PC-3 (cell line): ENCODE measurements at regions not wholly inside any gene's neighbourhood (a gene's known extent, or its start where the extent isn't known, plus 50 kb on each side); places are given as distances from the start of the nearest gene placed in this dataset.

Experiments used
- ATAC-seq: fragments of 200-7000 bp; cut with Tn5 transposase; 2 replicates; pipeline ENCODE4 v1.9.1; 2020; ENCODE audit warnings: mild to moderate bottlenecking, moderate library complexity
- BruUV-seq: library from RNA; stranded (reverse); fragments of 400-500 nt; replicated peaks from 2 replicates; lab custom pipeline; 2021; lab: Mats Ljungman, UMichigan
- CTCF ChIA-PET: fragments of 300-600 bp; sonication (Branson Sonifier 250); formaldehyde crosslinking; loops from one replicate; lab custom pipeline; 2022; ENCODE audit warnings: antibody characterized with exemption; lab: Charles Lee
- POLR2A ChIA-PET: fragments of 300-600 bp; sonication (Branson Sonifier 250); formaldehyde crosslinking; loops from one replicate; lab custom pipeline; 2022; ENCODE audit warnings: antibody characterized with exemption; ENCODE audit not compliant: unreplicated experiment; lab: Charles Lee
- DNase-seq: peaks from one replicate; pipeline ENCODE4 v3.0.0-alpha.2; 2015
- H2AFZ ChIP-seq: fragments of 300-600 bp; sonication (generic); 2 replicates; pipeline ENCODE4 v1.6.0; 2016; ENCODE audit warnings: antibody characterized with exemption, low read length
- H3F3A ChIP-seq: fragments of 300-600 bp; sonication (generic); one replicate; pipeline ENCODE4 v1.6.0; 2017; ENCODE audit warnings: antibody characterized with exemption, low read length, control low read depth, mild to moderate bottlenecking; ENCODE audit not compliant: unreplicated experiment
- H3K27ac ChIP-seq: fragments of 300-600 bp; sonication (generic); 2 replicates; pipeline ENCODE4 v1.5.1; 2016; ENCODE audit warnings: mild to moderate bottlenecking, low read length
- H3K27me3 ChIP-seq: fragments of 300-600 bp; sonication (generic); 2 replicates; pipeline ENCODE4 v1.6.1; 2016; ENCODE audit warnings: low read length, mixed read lengths
- H3K36me3 ChIP-seq: fragments of 300-600 bp; sonication (generic); 2 replicates; pipeline ENCODE4 v1.6.1; 2016; ENCODE audit warnings: low read depth, mixed run types, low read length, mixed read lengths
- H3K4me1 ChIP-seq: fragments of 300-600 bp; sonication (generic); 2 replicates; pipeline ENCODE4 v1.5.1; 2016; ENCODE audit warnings: low read length; ENCODE audit not compliant: insufficient read depth
- H3K4me2 ChIP-seq: fragments of 300-600 bp; sonication (generic); 2 replicates; pipeline ENCODE4 v1.6.0; 2016; ENCODE audit warnings: low read length
- H3K4me3 ChIP-seq: fragments of 300-600 bp; sonication (generic); 2 replicates; pipeline ENCODE4 v1.5.1; 2016; ENCODE audit warnings: mild to moderate bottlenecking, low read length, mixed read lengths
- H3K79me2 ChIP-seq: fragments of 300-600 bp; sonication (generic); 2 replicates; pipeline ENCODE4 v1.6.1; 2017; ENCODE audit warnings: low read length, mixed read lengths
- H3K9ac ChIP-seq: fragments of 300-600 bp; sonication (generic); 2 replicates; pipeline ENCODE4 v1.6.0; 2016; ENCODE audit warnings: mild to moderate bottlenecking, low read length
- H3K9me2 ChIP-seq: fragments of 300-600 bp; sonication (generic); replicated peaks from 2 replicates; pipeline ENCODE4 v1.6.1; 2016; ENCODE audit warnings: mixed run types, low read length, mixed read lengths
- H3K9me3 ChIP-seq: fragments of 300-600 bp; sonication (generic); 2 replicates; pipeline ENCODE4 v1.6.1; 2016; ENCODE audit warnings: low read length, mixed read lengths
- H4K20me1 ChIP-seq: fragments of 300-600 bp; sonication (generic); 2 replicates; pipeline ENCODE4 v1.6.1; 2016; ENCODE audit warnings: low read length, mixed read lengths
- EZH2 ChIP-seq: fragments of 300-600 bp; sonication (generic); IDR thresholded peaks from one replicate; pipeline ENCODE4 v1.6.1; 2017; ENCODE audit warnings: antibody characterized with exemption, mild to moderate bottlenecking, low read length; ENCODE audit not compliant: unreplicated experiment
- EZH2phosphoT487 ChIP-seq: fragments of 300-600 bp; sonication (generic); IDR thresholded peaks from 2 replicates; pipeline ENCODE4 v1.6.1; 2018; ENCODE audit warnings: mild to moderate bottlenecking, antibody characterized with exemption, low read length, borderline replicate concordance
- intact Hi-C: fragments of 100-400 bp; cut with micrococcal nuclease; formaldehyde crosslinking; loops from 2 replicates; pipeline ENCODE4 v1.9.0; 2023
- TF ChIP-seq, protein P1 (sequence below): fragments of 300-600 bp; sonication (generic); conservative IDR thresholded peaks from 2 replicates; pipeline ENCODE4 v1.5.1; 2017; ENCODE audit warnings: antibody characterized with exemption, low read depth, mild to moderate bottlenecking, low read length

DNA sequence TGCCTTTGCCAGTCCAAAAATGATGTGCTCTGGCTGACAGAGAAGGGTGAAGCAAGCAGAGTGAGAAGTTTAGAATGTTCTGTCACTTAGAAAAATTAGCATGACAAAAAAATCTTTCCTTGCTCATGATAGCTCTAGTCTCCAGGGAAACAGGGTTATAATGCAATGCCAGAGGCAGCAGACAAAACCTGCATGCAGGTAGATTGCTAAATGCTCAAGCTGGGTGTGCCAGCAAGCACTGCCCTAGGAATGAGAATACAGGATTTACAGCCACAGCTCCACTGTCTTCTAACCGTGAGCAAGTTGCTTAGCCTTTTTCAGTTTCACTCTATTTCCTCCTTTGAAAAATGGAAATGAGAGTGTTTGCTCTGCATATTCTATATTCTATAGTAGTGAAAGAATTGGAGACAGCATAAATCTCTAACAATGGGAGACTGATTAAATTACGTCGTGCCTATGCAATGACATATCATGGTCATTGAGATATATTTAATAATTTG is 516.6 kb upstream of the C16orf82 start:
- ATAC-seq (no peak), DNase-seq (no peak)
- no peak overlapping the region for H3K27ac ChIP-seq
- no peaks in the 10 kb centered on the region for H3K9me2 ChIP-seq
- no peak for TF ChIP-seq EZH2
- no peak for TF ChIP-seq EZH2phosphoT487
- TF ChIP-seq, protein P1, sequence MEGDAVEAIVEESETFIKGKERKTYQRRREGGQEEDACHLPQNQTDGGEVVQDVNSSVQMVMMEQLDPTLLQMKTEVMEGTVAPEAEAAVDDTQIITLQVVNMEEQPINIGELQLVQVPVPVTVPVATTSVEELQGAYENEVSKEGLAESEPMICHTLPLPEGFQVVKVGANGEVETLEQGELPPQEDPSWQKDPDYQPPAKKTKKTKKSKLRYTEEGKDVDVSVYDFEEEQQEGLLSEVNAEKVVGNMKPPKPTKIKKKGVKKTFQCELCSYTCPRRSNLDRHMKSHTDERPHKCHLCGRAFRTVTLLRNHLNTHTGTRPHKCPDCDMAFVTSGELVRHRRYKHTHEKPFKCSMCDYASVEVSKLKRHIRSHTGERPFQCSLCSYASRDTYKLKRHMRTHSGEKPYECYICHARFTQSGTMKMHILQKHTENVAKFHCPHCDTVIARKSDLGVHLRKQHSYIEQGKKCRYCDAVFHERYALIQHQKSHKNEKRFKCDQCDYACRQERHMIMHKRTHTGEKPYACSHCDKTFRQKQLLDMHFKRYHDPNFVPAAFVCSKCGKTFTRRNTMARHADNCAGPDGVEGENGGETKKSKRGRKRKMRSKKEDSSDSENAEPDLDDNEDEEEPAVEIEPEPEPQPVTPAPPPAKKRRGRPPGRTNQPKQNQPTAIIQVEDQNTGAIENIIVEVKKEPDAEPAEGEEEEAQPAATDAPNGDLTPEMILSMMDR: no peak
- CTCF ChIA-PET: no interaction called here
- no peaks in the 10 kb centered on the region for H4K20me1 ChIP-seq
- no peak overlapping the region for H3K9ac ChIP-seq
- POLR2A ChIA-PET: no interaction called here
- intact Hi-C loops: no loop called here
- no peaks in the 10 kb centered on the region for H3F3A ChIP-seq
- H3K36me3 ChIP-seq: no peaks in the 10 kb centered on the region
- no peak overlapping the region for H3K4me3 ChIP-seq
- no peaks in the 10 kb centered on the region for H3K9me3 ChIP-seq
- BruUV-seq: no TSS peak
- H3K4me1 ChIP-seq: no peaks in the 10 kb centered on the region
- no peak overlapping the region for H2AFZ ChIP-seq
- no peaks in the 10 kb centered on the region for H3K79me2 ChIP-seq
- no peak overlapping the region for H3K4me2 ChIP-seq
- H3K27me3 ChIP-seq: no peaks in the 10 kb centered on the region

DNA sequence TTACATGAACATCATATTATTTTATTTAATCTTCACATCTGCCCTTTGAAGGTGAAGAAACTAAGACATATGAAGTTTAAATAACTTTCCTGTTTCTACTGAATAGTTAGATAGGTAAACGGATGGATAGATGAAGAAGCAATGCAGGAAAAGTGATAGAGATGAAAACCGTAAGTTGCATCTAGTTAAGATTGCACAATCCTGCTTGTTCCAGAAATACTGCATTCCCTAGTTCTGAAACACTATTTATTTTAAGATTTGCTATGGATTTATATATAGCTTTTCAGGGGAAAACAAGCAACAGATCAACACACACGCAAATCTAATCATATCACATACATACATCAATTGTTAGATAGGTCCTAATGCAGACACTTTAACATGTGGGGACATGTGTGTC is 512.7 kb upstream of the C16orf82 start:
- POLR2A ChIA-PET: no interaction called here
- H3K9me2 ChIP-seq: no peaks in the 10 kb centered on the region
- H2AFZ ChIP-seq: no peak overlapping the region
- no peak overlapping the region for H3K9ac ChIP-seq
- DNase-seq: no peak
- CTCF ChIA-PET: no interaction called here
- H3F3A ChIP-seq: no peaks in the 10 kb centered on the region
- H3K79me2 ChIP-seq: no peaks in the 10 kb centered on the region
- intact Hi-C loops: no loop called here
- no peak for TF ChIP-seq EZH2phosphoT487
- TF ChIP-seq, protein P1: no peak
- no peaks in the 10 kb centered on the region for H3K27me3 ChIP-seq
- H3K27ac ChIP-seq: no peak overlapping the region
- H3K4me2 ChIP-seq: no peak overlapping the region
- no peak overlapping the region for H3K4me3 ChIP-seq
- no peaks in the 10 kb centered on the region for H3K9me3 ChIP-seq
- no peak for ATAC-seq
- no peaks in the 10 kb centered on the region for H3K4me1 ChIP-seq
- no peaks in the 10 kb centered on the region for H4K20me1 ChIP-seq
- no TSS peak for BruUV-seq
- H3K36me3 ChIP-seq: no peaks in the 10 kb centered on the region

DNA sequence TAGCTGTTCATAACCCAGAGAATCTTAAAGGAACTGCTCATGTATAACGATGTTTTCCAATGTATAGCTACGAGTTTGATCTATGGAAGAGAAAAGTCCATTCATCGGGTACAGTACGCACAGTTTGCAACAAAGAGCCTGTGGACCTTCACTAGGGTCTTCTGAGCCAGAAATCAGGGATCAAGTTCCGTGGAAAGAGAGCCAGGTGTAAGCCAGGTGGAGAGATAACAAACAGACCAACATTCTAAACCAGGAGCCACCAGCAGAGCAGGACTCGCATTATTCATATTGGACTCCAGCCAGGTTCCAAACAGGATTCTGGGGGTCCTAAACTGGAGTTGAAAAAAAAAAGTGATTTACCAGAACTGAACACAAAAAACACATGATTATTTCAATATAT is 505.4 kb upstream of the C16orf82 start:
- DNase-seq: no peak
- H3K4me3 ChIP-seq: no peak overlapping the region

More for the DNA sequence above, 505.4 kb upstream of the C16orf82 start:
- no peaks in the 10 kb centered on the region for H3F3A ChIP-seq
- H3K4me1 ChIP-seq: no peaks in the 10 kb centered on the region
- H3K9me2 ChIP-seq: no peaks in the 10 kb centered on the region
- BruUV-seq: no TSS peak
- no peaks in the 10 kb centered on the region for H4K20me1 ChIP-seq
- no peak overlapping the region for H3K27ac ChIP-seq
- TF ChIP-seq EZH2 (no peak), EZH2phosphoT487 (no peak)
- TF ChIP-seq, protein P1: no peak
- H3K36me3 ChIP-seq: no peaks in the 10 kb centered on the region
- H3K9ac ChIP-seq: no peak overlapping the region
- no peaks in the 10 kb centered on the region for H3K27me3 ChIP-seq
- no peak for ATAC-seq
- H3K9me3 ChIP-seq: no peaks in the 10 kb centered on the region
- intact Hi-C loops: no loop called here
- H3K4me2 ChIP-seq: no peak overlapping the region
- ChIA-PET POLR2A (no interaction called here), CTCF (no interaction called here)
- H2AFZ ChIP-seq: no peak overlapping the region
- no peaks in the 10 kb centered on the region for H3K79me2 ChIP-seq
